GM18858 (cell line): ENCODE measurements at regions not wholly inside any gene's neighbourhood (a gene's known extent, or its start where the extent isn't known, plus 50 kb on each side); places are given as distances from the start of the nearest gene placed in this dataset.

Experiments used
- ATAC-seq: cut with Tn5 transposase; IDR thresholded peaks from one replicate; pipeline ENCODE4 v1.9.1; 2021; ENCODE audit not compliant: unreplicated experiment

DNA sequence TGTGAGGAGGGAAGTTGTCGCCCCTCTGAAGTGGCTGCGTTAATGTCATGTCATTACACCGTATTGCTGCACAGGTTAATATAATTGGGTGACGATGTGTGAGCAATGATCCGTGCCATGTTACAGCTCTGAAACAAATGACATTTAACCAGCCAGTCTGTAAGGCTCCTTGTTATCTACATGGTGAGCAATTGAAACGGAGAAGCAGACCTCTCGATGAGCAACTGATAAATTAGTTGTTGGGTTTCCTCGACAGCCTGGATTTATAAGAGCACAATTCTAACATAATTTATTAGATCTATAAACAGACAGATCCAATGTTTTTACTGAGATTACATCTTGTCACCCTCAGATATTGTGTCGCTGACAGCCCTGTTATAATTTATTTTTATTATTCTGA, 49.9 kb upstream of the MAFB start:
- no peak for ATAC-seq

DNA sequence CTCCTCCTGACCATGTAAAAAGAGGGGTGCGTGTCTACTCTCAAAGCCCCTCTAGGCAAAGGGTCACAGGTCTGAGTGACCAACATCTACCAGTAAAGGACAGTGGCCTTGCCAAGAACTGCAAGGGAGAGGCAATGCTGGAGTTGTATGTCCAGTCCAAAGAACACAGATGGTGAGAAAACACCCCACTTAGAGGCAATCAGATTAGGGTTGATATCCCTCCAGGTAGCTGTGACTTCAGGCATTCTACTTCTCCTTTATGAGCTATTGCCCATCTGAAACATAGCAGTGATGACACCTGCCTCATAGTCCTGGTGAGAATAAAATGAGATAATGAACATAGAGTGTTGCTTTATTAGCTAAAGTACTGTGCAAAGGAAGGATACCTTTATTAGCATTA, 50.8 kb upstream of the MAFB start:
- no peak for ATAC-seq

- ATAC-seq, result no peak
Measured at GRCh38 chr20:40741507-40742106, 52.6 kb upstream of the MAFB start.

- ATAC-seq, result no peak
Measured at GRCh38 chr20:40743141-40743775, 54.2 kb upstream of the MAFB start.

DNA sequence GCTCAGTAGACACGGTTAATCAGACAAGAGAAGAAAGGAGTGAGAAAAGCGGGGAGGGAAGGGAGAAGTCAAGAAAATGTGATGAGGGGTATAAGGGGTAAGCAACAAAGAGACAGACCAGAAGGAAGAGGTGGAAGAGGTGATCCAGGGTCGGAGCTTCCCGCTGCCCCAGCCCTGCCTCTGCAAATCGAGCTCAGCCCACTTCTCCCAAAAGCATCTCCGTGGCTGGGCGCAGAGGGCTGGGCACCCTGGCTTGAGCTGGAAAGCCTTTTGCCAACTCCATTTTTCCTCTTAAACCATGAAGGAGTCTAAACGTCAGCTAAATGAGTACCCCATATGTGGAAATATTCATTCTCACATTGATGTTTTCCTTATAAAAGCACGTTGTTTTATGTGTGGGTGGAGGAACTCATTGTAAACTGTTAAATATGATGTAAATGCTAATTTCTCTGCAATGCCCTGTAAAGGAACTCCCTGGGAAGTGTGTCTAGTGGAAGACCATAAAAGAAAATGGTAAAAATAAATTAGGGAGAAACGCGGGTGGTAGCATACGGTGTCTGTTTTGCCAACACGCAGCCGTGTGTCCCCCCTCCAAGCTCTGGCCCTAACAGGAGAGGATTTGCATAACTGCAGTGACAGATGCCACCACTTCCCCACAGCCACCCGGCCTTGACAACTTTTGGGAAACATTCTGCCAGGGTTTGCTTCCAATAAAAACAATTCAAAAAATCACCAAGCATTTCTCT, 55.2 kb upstream of the MAFB start:
- ATAC-seq, result no peak

- ATAC-seq, result no peak
Measured at GRCh38 chr20:40744818-40745175, 55.8 kb upstream of the MAFB start.

DNA sequence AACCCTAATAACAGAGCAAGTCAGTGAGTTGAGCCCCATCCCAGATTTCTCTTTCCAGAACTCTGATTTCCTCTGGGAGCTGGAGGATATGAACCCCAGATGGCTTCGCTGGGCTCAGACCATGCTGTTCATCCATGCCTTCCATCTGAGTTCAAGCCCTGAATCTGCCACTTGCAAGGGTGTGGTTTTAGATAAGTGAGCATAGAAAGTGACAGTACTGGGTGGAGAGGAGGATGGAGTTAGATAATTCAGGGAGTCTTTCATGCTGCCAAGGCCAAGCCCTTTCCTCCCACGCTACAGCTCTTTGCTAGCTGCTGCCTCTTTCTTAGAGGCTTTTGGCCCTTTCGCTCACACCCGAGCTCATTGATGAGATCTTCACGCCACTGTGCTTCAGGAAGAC, 57.2 kb upstream of the MAFB start:
- ATAC-seq, result no peak

- ATAC-seq, result no peak
Measured at GRCh38 chr20:40748182-40748581, 59.1 kb upstream of the MAFB start.

- no peak for ATAC-seq
Measured at GRCh38 chr20:40749985-40750506, 61.0 kb upstream of the MAFB start.

DNA sequence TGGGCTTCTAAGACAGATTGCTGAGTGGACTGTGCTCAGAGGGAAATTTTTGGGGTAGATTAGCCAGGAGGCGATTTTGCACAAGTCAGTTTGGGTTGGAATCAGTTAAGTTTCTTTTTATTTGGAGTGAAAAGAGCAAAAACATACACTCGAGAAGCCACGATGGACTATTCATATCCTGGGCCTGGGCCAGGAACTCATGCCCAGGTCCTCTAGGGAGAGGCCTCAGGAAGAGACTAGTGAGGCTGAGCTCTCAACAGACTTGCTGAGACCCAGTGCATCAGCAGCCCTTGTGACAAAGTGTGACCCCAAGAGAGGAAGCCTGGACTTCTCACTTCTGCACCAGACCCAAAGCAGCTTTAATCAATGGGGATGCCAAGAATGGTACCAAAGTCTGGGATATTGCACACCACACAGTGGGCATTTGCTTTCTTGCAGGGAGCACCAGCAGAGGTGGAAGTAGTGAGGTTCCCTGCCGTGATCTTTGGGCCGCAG, 61.6 kb upstream of the MAFB start:
- ATAC-seq, result no peak

DNA sequence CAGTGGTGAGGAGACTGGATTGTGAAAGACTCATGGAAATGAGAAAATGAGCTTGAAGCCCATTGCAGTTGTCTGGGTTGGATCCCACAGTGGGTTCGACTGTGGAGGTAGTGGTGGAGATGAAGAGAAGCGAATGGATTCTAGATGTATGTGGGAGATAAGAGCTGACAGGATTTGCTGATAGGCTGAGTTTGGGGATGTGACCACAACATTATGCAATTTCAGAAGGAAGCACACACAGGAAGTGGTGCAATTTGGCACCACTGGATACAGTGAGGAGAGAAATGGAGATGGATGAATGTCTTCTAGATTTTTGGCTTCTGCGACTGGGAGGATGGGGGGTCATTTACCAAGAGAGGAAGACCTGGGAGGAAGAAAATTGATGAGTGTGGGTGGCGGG, 64.4 kb upstream of the MAFB start:
- ATAC-seq, result no peak

GRCh38 chr20:40754339-40754943, 65.4 kb upstream of the MAFB start:
- no peak for ATAC-seq

DNA sequence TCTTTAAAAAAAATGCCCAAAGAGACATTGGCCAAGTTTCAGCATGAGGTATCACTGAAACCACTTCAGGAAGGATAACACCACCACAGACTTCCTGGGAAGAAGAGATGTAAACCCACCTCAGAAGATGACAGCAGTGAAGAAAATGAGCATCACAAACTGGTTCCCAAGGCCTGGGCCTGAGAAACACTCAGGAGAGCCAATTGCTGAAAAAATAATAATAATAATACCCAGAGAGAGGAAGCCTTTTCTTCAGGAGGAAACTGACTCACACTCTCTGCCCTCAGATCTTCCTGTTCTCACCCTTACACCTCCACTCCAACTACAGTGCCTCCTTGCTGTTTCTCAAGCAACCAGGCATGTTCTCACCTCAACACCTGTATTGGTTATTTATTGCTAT, 68.1 kb upstream of the MAFB start:
- no peak for ATAC-seq

- no peak for ATAC-seq
Measured at GRCh38 chr20:40758790-40759189, 69.8 kb upstream of the MAFB start.

DNA sequence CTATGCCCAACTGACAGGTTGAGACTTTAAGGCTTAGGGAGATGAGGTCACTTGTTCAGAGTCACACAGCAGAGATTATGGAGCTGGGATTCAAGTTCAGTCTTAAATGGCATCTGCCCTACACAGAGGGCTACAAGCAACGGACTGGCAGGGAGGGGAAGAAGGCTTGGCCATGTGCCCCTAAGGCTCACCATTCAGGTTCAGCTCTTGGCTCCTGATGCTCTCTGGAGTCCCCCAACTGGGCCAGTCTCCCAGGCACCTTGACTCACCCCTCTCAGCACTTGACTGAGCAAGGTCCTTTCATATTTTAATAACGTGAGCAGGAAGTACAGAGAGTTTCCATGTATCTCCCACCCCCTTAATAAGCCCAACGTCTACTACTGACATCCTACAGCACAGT, 71.4 kb upstream of the MAFB start:
- no peak for ATAC-seq

DNA sequence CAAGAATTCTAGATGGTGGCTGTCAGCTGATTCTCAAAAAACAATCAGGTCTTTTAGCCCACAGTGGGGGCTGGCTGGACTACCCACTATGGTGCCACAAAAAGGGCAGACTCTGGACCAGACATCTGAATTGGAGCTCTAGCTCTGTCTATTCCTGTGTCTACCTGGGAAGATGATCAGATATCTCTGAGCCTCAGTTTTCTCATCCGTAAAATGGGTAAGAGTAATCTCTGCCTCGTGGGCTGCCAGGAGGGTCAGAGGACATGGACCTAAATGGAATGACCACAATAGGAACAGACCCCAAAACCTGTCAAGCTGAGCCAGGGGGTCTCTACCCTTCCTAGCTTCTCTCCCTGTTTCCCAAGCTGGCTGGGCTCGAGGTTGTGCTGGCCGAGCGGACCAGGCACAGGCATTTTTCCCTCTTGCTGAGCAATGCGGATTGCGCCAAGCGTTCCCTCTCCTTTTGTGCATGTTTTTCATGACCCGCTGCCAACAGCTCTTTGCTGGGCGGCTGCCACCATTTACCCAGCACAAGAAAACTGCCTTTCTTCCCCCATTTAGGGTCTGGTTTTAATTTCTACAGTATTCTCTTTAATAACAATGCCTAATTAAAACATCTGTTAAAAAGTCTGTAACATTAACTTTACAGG, 74.7 kb upstream of the MAFB start:
- no peak for ATAC-seq

DNA sequence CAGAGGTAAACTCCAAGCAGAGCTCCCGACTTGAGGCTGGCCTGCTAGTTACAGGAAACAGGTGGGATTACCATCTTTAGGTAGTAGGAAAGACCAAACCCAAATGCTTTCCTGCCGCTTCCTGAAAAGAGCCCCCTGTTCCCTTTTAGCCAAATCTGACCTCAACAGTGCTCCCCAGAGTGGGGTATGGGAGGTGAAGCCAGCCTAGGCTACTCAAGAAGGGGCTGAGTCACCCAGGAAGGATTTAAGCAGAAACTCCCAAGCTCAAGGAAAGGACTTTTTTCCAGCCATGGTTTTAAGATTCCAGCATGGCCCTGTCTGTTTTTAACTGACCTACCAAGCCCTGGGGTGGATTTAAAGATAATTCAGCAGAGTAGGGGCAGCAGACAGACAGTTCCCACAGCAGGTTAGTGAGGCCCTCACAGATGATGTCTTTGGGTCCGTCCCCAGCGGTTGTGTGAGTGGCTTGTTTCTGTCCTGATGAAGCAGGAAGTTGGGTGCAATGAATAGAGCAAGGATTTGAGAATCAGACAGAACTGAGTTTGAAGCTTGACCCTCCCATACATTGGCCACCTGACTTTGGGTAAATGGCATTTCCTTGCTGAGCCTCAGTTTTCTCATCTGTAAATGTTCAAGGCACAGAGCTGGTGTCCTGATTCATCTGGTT, 76.9 kb upstream of the MAFB start:
- no peak for ATAC-seq

DNA sequence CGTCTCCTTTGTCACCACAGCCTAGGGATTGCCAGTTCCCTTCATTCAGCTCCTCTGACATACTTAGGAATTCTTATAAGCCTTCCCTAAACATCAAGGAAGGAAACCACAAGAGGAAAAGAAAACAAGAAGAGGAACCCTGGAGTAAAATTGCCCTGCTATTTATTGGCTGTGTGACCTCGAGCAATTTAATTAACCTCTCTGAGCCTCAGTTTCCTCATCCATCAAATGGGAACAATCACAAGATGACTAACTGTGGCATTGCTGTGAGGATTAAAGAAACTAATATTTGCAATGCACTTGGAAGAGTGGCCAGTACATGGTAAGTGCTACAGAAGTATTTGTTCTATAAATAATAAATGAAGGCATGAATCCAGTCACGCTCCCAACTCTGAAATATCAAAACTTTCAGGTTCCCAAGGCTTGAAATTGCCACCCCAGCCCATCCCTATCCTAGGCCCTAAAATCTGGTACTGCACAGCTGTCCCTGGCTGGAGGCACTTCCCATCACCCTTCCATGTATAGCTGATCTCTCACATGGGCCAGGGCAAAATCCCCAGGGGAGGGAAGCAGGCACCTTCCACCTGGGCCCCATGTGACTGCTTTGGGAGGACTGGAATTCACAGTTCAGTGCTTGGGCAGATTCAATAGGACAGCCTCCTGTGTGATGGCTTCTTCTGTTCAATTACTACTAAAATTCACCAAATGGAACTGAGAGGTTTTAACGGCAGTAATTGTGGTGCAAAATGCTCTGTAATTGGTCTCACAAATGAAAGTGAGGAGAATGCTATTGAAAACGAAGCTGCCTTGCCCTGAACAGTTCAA, 78.0 kb upstream of the MAFB start:
- no peak for ATAC-seq

DNA sequence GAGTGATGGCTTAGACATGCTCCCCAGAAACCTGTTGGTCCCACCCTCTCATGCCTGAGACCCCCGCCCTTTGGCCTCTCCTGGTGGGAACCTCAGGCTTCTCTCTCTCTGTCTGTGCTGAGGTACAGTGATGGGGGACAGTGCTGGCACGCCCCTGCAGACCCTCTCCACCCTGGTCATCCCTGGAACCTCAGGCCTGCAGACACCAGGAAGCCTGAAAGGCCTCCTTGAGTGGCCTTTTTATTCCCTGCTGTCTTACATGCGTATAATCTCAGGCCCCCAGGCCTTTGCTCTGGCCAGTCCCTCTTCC, 78.5 kb upstream of the MAFB start:
- no peak for ATAC-seq

DNA sequence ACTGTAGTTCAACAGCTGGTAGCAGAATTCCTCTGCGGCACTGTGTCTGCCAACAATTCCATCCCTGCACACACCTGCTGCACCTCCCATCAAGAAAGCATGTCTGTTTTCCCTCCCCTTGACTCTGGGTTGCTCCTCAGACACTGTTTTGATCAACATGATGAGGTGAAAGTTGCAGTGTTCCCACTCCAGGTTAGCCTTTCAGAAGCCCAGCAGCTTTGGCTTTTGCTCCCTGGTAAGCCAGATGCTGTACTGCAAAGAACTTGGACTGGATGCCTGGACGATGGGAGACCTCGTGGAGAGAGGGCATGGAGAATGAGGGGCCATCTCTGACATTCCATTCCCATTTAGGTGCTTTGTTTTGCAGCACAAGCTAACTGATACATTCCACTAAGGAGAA, 79.1 kb upstream of the MAFB start:
- no peak for ATAC-seq
